Mucosa of stomach (tissue), 1 donor: ENCODE measurements at regions not wholly inside any gene's neighbourhood (a gene's known extent, or its start where the extent isn't known, plus 50 kb on each side); places are given as distances from the start of the nearest gene placed in this dataset.
"Not testable (repeated sequence)": the region's sequence is repeated elsewhere in the genome, so short reads cannot be mapped to it uniquely, and the experiment has no call there.

ENCODE experiments used
- H3K27me3 ChIP-seq: one replicate; pipeline ENCODE4 v1.7.0; 2013; ENCODE audit warnings: mild to moderate bottlenecking, low read length; ENCODE audit not compliant: control insufficient read depth, insufficient read depth
- H3K36me3 ChIP-seq: one replicate; pipeline ENCODE4 v1.7.0; 2013; ENCODE audit warnings: low read length; ENCODE audit not compliant: control insufficient read depth, insufficient read depth
- H3K4me1 ChIP-seq: one replicate; pipeline ENCODE4 v1.7.0; 2013; ENCODE audit warnings: mild to moderate bottlenecking, low read length; ENCODE audit not compliant: control insufficient read depth, insufficient read depth
- H3K4me3 ChIP-seq: one replicate; pipeline ENCODE4 v1.7.0; 2013; ENCODE audit warnings: low read length
- H3K9ac ChIP-seq: one replicate; pipeline ENCODE4 v1.7.0; 2013; ENCODE audit warnings: mild to moderate bottlenecking, low read length, moderate library complexity
- H3K9me3 ChIP-seq: one replicate; pipeline ENCODE4 v1.7.0; 2013; ENCODE audit warnings: mild to moderate bottlenecking, low read length, moderate library complexity; ENCODE audit not compliant: control insufficient read depth
- donor health status: Pancreatic carcinoma.

DNA sequence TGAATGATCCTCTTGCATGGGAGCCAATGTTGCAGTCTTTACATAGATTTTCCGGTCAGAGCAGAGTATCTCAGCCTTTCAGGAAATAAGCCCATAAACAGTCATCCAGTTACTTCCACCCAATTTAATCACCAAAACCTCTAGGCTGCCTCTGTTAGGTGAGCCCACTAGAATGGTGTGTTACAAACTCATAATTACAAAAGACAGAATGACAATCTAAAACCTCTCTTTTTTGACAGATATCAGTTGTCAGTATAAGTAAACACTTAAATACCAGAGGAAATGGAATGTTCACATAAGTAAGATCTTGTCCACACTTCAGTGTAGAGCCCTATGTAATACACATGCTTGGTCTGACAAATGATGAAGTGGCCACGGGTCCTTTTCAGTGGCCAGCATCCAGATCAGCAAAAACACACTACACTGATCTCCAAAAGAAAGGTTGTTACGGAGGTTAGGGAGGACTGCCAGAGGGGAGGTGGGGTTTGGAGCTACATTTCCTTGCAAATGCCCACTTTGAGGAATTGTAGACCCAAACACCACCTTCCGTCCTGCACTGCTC is 71.3 kb upstream of the FBXO28 start:
- no peaks in the 10 kb centered on the region for H3K9me3 ChIP-seq
- H3K4me3 ChIP-seq: no peak overlapping the region
- H3K36me3 ChIP-seq: no peaks in the 10 kb centered on the region
- H3K9ac ChIP-seq: no peak overlapping the region
- H3K4me1 ChIP-seq: no peaks in the 10 kb centered on the region
- no peaks in the 10 kb centered on the region for H3K27me3 ChIP-seq

DNA sequence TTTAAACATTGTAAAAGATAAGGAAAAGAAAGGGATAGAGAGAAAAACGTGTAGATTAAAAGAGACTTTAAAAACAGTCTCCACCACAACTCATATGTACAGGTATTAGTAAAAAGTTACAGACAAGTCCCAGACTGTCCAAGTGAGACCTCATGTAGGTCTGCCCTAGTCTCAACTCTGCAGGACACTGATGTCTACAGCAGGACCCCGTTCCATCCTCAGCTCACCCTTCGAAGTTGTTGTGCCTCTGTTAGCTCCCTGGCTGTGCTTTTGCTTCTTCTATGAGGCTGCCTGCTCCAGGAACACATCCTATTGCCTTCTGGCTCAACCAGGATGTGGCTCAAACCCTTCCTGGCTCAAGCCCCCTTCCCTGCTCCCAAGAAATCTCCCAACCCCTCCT is 72.9 kb upstream of the FBXO28 start:
- H3K27me3 ChIP-seq: no peaks in the 10 kb centered on the region
- no peaks in the 10 kb centered on the region for H3K9me3 ChIP-seq
- H3K9ac ChIP-seq: no peak overlapping the region
- no peaks in the 10 kb centered on the region for H3K36me3 ChIP-seq
- no peak overlapping the region for H3K4me3 ChIP-seq
- H3K4me1 ChIP-seq: no peaks in the 10 kb centered on the region

DNA sequence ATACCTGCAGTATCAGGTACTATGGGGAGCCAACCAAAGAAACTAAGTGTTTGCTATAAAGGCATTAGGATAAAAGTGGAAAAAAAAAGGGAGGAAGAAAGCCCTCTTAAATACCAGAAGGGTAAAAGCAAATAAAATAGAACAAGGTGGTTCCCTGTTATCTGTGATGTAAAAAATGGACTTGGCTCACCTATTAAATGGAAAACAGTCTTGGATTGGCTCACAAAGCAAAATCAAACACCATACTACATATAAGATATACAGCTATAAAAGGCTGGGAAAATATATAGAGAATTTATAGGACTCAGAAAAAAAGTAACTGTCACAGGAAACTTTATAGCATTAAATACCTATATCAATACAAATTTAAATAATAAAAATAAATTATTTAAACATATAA is 73.5 kb upstream of the FBXO28 start:
- H3K4me1 ChIP-seq, H3K36me3 ChIP-seq, H3K4me3 ChIP-seq, H3K27me3 ChIP-seq, H3K9ac ChIP-seq, H3K9me3 ChIP-seq: not testable (repeated sequence)

DNA sequence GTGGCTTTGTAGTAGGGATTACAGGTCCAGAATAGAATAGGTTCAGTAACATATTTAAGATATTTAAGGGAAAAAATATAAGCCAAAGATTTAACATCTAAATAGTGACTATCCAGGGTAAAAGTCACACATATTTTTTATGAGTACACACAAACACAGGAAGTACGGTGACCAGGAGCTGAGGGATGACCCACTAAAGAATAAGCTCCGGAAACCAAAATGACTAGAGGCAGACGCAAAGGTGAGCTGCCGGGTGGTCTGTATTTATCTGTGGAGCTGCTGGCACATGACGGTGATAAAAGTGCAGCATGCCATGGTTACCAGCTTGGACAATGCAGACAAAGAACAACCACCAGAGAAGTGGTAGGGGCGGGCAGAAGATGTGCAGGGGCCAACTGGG is 73.9 kb upstream of the FBXO28 start:
- not testable (repeated sequence) for H3K9me3 ChIP-seq, H3K4me3 ChIP-seq, H3K9ac ChIP-seq, H3K4me1 ChIP-seq, H3K27me3 ChIP-seq, H3K36me3 ChIP-seq

DNA sequence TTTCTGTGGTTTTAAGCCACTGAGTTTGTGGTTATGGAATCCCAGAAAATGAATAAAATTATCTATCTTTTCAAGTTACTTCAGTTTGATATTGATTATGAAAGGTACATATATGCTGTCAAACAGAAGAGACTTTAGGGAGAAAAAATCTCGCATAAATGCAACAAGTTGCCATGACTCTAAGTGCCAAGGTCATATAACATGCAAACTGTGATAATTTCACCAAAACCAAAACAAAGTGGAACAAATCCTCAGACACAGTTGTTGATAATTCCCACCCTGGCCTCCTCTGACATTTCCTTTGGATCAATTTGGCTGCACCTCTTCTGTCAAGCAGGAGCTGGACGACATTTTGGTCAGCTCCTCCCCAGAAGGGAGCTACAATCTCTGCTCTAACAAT is 75.1 kb upstream of the FBXO28 start:
- H3K9me3 ChIP-seq, H3K9ac ChIP-seq, H3K4me1 ChIP-seq, H3K36me3 ChIP-seq, H3K4me3 ChIP-seq, H3K27me3 ChIP-seq: not testable (repeated sequence)

DNA sequence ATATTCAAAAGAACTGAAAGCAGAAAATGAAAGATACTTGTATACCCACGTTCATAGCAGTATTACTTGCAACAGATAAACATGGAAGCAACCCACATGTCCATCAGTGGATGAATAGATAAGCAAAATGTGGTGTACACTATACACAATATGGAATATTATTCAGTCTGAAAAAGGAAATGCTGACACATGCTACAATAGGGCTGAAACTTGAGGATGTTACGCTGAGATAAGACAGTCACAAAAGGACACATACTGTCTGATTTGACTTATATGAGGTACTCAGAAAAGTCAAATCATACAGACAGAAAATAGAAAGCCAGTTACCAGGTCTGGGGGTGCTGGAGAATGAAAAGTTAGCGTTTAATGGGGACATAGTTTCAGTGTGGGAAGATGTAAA is 76.5 kb upstream of the FBXO28 start:
- not testable (repeated sequence) for H3K4me1 ChIP-seq, H3K36me3 ChIP-seq, H3K27me3 ChIP-seq, H3K4me3 ChIP-seq, H3K9ac ChIP-seq, H3K9me3 ChIP-seq

DNA sequence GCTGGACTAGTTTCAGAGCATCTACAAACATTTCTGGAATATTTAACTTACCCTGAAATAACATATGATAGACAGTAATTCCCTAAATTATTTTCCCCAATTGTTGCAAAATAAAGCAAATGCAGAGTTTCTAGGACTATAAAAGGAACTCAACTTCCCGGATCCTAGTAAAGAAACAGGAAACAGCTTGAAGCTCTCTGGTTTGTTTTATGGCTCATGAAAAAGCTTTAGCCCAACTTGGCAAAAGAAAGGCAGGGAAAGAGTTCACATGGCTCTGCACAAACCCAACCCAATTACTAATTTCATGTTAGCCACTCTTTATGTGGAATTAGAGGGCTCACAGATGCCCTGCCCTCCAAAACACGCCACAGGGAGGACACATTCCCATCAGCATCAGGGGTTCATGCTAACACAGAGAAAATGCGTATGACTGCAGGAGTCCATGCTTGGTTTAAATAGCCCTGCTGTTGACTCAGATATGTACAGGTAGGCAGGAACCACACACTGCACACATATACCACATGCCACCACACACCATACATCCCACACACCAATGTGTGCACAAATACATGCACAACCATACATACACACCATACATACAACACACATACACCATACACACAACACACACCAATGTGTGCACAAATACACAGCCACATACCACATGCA is 81.2 kb upstream of the FBXO28 start:
- not testable (repeated sequence) for H3K4me1 ChIP-seq, H3K9ac ChIP-seq, H3K27me3 ChIP-seq, H3K9me3 ChIP-seq, H3K4me3 ChIP-seq, H3K36me3 ChIP-seq

DNA sequence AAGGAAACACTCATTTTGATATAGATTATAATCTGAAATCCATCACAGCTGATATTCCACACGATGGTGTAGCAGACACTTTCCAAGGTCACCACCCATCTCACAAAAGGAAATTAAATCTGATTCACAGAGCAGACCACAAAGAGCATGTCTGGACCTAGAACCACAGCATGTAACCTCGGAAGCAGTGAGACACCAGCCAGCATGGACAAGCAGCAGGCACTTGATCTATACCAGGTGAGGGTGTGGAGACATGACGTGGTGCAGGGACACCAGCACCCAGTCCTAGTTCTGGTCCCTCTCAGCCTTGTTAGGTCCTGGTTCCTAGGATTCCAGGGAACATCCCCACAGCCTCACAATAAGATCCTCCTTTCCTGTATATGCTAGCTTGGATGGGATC is 81.9 kb upstream of the FBXO28 start:
- not testable (repeated sequence) for H3K9ac ChIP-seq, H3K4me3 ChIP-seq, H3K9me3 ChIP-seq, H3K27me3 ChIP-seq, H3K4me1 ChIP-seq, H3K36me3 ChIP-seq

DNA sequence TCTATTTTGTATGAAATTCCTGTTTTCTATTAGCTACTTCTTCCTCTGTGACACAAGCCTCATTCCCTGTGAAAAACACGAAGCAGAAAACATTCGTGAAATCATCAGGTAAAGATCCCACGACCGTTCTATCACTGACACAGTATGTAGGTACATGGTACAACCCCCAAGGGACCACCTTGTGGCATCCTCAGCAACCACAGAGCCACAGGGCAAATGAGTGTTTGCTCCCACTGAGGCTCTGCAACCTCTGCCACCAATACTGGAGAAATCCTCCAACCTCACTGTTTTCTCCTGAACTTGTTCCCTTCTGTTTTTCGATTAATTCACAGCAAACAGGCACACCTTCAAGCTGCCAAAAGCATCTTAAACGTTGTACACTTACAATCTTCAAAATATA is 83.7 kb upstream of the FBXO28 start:
- not testable (repeated sequence) for H3K27me3 ChIP-seq, H3K4me3 ChIP-seq, H3K36me3 ChIP-seq, H3K9me3 ChIP-seq, H3K9ac ChIP-seq, H3K4me1 ChIP-seq

DNA sequence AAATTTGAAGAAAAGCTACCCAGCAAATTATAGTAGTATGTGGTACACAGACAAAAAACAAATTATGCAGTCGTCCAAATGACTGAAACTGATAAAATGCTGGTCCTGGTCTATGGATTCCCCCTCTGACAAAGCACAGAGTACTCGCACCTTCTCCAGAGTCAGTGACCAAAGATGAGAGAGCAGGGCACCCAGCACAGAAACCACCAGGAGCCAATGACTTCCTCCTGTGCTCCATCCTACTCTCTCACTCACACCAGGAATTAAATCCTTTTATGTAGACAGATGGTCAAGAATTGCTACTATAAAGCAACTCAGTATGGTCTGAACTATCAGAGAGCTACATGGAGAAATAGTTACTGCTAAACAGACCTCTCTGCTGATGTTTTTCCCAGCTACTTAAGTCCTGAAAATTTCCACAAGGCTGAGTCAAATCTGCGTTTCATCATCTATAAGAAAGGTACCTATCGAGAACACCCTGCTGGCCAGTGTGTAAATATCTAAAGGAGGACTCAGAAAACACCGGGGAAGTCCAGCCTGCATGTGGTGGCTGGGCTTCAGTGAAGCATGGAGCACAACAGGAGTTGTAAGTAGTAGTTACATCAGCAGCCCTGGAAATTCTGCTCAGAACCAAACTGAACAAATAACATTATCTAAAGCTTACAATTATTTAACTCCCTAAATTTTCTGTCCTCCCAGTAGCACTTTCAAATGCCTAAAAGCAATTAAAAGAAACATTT is 84.5 kb upstream of the FBXO28 start:
- not testable (repeated sequence) for H3K9me3 ChIP-seq, H3K27me3 ChIP-seq, H3K4me1 ChIP-seq, H3K9ac ChIP-seq, H3K36me3 ChIP-seq, H3K4me3 ChIP-seq

DNA sequence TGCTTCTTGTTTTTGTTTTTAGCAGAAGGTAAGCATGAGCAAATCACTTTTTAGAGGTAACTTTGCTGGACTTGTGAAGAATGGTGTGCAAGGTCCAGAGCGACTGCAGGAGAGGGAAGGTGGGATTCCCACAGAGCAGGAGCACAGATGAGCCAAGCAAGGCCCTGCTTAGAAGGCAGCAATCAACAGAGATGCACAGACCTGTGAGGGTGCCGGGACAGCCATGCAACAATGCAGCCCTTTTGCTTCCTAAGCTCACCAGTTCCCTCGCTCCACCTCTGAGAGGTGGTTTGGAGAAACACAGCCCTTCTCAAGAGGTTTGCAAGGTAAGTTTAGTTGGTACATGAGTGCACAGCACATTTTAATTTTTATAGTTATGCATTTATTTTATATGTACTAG is 85.1 kb upstream of the FBXO28 start:
- H3K9ac ChIP-seq: not testable (repeated sequence)

DNA sequence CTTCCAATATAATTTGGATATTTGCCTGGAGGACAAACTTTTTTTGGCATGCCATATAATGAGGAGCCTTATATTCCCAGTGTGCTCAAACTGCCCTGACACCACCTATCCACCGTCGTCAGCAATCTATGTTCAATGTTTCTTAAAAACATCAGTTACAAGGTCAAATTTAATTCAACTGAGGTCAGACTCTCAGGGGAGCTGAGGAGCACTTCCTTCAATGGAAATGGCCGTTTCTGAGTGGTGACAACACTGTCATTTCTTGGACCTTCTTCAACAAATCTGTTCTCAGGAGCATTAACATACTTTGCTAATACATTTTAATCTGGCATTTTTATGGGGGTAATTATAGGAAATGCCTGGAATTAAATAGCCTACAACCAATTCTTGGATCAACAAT is 90.8 kb upstream of the FBXO28 start:
- not testable (repeated sequence) for H3K4me3 ChIP-seq, H3K27me3 ChIP-seq, H3K9ac ChIP-seq, H3K4me1 ChIP-seq, H3K9me3 ChIP-seq, H3K36me3 ChIP-seq

More for the DNA sequence above, 85.1 kb upstream of the FBXO28 start:
- not testable (repeated sequence) for H3K27me3 ChIP-seq, H3K4me3 ChIP-seq, H3K4me1 ChIP-seq, H3K36me3 ChIP-seq, H3K9me3 ChIP-seq
